Heart left ventricle (tissue), 16 donors: ENCODE measurements at regions not wholly inside any gene's neighbourhood (a gene's known extent, or its start where the extent isn't known, plus 50 kb on each side); places are given as distances from the start of the nearest gene placed in this dataset.

Experiments used
- ATAC-seq, 4 donors: fragments of 200-7000 bp; cut with Tn5 transposase; one replicate each; pipeline ENCODE4 v1.9.1; 2020 to 2022; ENCODE audit warnings: moderate library complexity in 4 of 4, mild to moderate bottlenecking in 3 of 4, moderate number of reproducible peaks in 1 of 4
- DNase-seq, 5 donors: peaks; one replicate each; pipeline ENCODE4 v3.0.0-alpha.2; 2020
- H3K27ac ChIP-seq, 12 donors: fragments of 200-600 bp; sonication (generic) in 4 of 12; one replicate each; pipeline versions ENCODE4 v1.5.0 to v1.8.0; 2016 to 2022; ENCODE audit warnings: mild to moderate bottlenecking in 2 of 12
- H3K27me3 ChIP-seq, 9 donors: fragments of 200-600 bp; sonication (generic) in 2 of 9; one replicate each; pipeline versions ENCODE4 v1.5.1 to v1.8.0; 2016 to 2022; ENCODE audit warnings: mild to moderate bottlenecking in 3 of 9
- H3K36me3 ChIP-seq, 9 donors: fragments of 200-600 bp; sonication (generic) in 2 of 9; one replicate each; pipeline versions ENCODE4 v1.5.0 to v1.8.0; 2018 to 2022; ENCODE audit warnings: mild to moderate bottlenecking in 2 of 9
- H3K4me1 ChIP-seq, 12 donors: fragments of 200-600 bp; sonication (generic) in 4 of 12; one replicate each; pipeline versions ENCODE4 v1.5.0 to v1.8.0; 2016 to 2022; ENCODE audit warnings: mild to moderate bottlenecking in 3 of 12
- H3K4me3 ChIP-seq, 12 donors: fragments of 200-600 bp; sonication (generic) in 4 of 12; one replicate each; pipeline versions ENCODE4 v1.5.0 to v1.8.0; 2017 to 2022; ENCODE audit warnings: mild to moderate bottlenecking in 9 of 12, moderate library complexity in 4 of 12
- H3K9me3 ChIP-seq, 12 donors: fragments of 200-600 bp; sonication (generic) in 4 of 12; one replicate each; pipeline versions ENCODE4 v1.5.0 to v1.8.0; 2016 to 2022; ENCODE audit warnings: mild to moderate bottlenecking in 1 of 12
- CTCF ChIP-seq, 12 donors: fragments of 200-600 bp; sonication (generic) in 4 of 12; IDR thresholded peaks; one replicate each; pipeline versions ENCODE4 v1.5.0 to v1.8.0; 2018 to 2022; ENCODE audit warnings: antibody characterized with exemption in 12 of 12, mild to moderate bottlenecking in 5 of 12
- POLR2A ChIP-seq, 2 donors: fragments of 450-650 bp; IDR thresholded peaks; one replicate each; pipeline ENCODE4 v1.6.1; 2017; ENCODE audit warnings: antibody characterized with exemption in 2 of 2, mild to moderate bottlenecking in 2 of 2, moderate library complexity in 2 of 2
- WGBS, 4 donors: extraction: QIAGEN DNeasy Blood & Tissue Kit in 2 of 4; methylation state at CpG; one replicate each; pipeline versions ENCODE4 v1.1.5 to v1.1.7; 2013 to 2018; 5-methylcytosine and 5-hydroxymethylcytosine counted together
- intact Hi-C, 10 donors: fragments of 100-400 bp; cut with DNase I; formaldehyde crosslinking; loops; one replicate each; pipeline versions ENCODE4 v1.11.1 to v1.14.2; 2022
- donor health status: ischemic (EF 13 %, LVEDD 7.1; RV severe dilation, severe dysfunction).
- donor health status: healthy with polysubstance abuse.
- donor health status: DM: no; HTN: yes; CAD: no.
- donor health status: DM: no; HTN: no; CAD: no.
- donor health status: ischemic (EF 25% LVEDD 6.9; RV normal size, moderate dysfunction).
- donor health status: ischemic (EF 25% LVEDD 5.7; RV mildly dilated, moderate dysfunction).
- donor health status: healthy.
- donor health status: DM: yes; HTN: yes; CAD: no.
- donor health status: ischemic (EF 35%, LVEDD 5.7; RV mildly dilated, moderate dysfunction).
- donor health status: nonischemic (EF 11% LVEDD 7.7; RV severe dilation, severe dysfunction).
- donor health status: DM: yes; HTN: yes; CAD: no.
- donor health status: PGD.
- donor health status: ischemic (EF 29% LVEDD 5.4; RV normal size, mild dysfunction).
- donor health status: nonischemic (EF 23%, LVEDD 6.1; RV moderate dilation, normal function).

- ATAC-seq: no peak
- Histone ChIP-seq H3K36me3 (no peaks in the 10 kb centered on the region), H3K9me3 (peaks cover 0 to 4% (median 0%) of the 10 kb centered on the region in 12 donors), H3K4me3 (no peak overlapping the region), H3K27ac (no peak overlapping the region), H3K4me1 (no peaks in the 10 kb centered on the region), H3K27me3 (peaks cover 0 to 3% (median 0%) of the 10 kb centered on the region in 9 donors)
- intact Hi-C loops: no loop called here
- 59 to 65% (median 62%) methylated on average over 3 of the region's 3 CpGs for WGBS, 4 donors
- TF ChIP-seq CTCF (IDR thresholded peaks at IDR 0.05) (no peak), POLR2A (IDR thresholded peaks at IDR 0.05) (no peak)
- DNase-seq: no peak
These were observed 488.8 kb downstream of the CDK5RAP2 start for GRCh38 chr9:120091206-120091605.

GRCh38 chr9:120080849-120081248, 499.1 kb downstream of the CDK5RAP2 start:
- ATAC-seq: no peak
- intact Hi-C loops: no loop called here
- WGBS, 4 donors: 28 to 40% (median 36%) methylated on average over 8 of the region's 8 CpGs
- H3K36me3 ChIP-seq: no peaks in the 10 kb centered on the region
- no peak overlapping the region for H3K27ac ChIP-seq
- no peak for DNase-seq
- H3K27me3 ChIP-seq: peaks cover 0 to 14% (median 0%) of the 10 kb centered on the region in 9 donors
- peaks cover 0 to 16% (median 6%) of the 10 kb centered on the region in 12 donors for H3K9me3 ChIP-seq
- TF ChIP-seq CTCF (IDR thresholded peaks at IDR 0.05): no peak
- TF ChIP-seq POLR2A (IDR thresholded peaks at IDR 0.05): no peak
- no peak overlapping the region for H3K4me3 ChIP-seq
- H3K4me1 ChIP-seq: no peaks in the 10 kb centered on the region

- Histone ChIP-seq H3K36me3 (no peaks in the 10 kb centered on the region), H3K4me1 (no peaks in the 10 kb centered on the region), H3K9me3 (no peaks in the 10 kb centered on the region), H3K27ac (no peak overlapping the region), H3K27me3 (peaks cover 0 to 14% (median 0%) of the 10 kb centered on the region in 9 donors), H3K4me3 (no peak overlapping the region)
- TF ChIP-seq CTCF (IDR thresholded peaks at IDR 0.05) (no peak), POLR2A (IDR thresholded peaks at IDR 0.05) (no peak)
- 88 to 95% (median 89%) methylated on average over 2 of the region's 2 CpGs for WGBS, 4 donors
- intact Hi-C loops: no loop called here
- DNase-seq (no peak), ATAC-seq (no peak)
These were observed 501.9 kb downstream of the CDK5RAP2 start for GRCh38 chr9:120078112-120078511.

- ATAC-seq: no peak
- Histone ChIP-seq H3K4me1 (no peaks in the 10 kb centered on the region), H3K36me3 (no peaks in the 10 kb centered on the region), H3K27ac (no peak overlapping the region), H3K4me3 (no peak overlapping the region), H3K9me3 (no peaks in the 10 kb centered on the region), H3K27me3 (no peaks in the 10 kb centered on the region)
- no peak for DNase-seq
- intact Hi-C loops: no loop called here
- 61 to 83% (median 73%) methylated on average over 4 of the region's 4 CpGs for WGBS, 4 donors
- TF ChIP-seq CTCF (IDR thresholded peaks at IDR 0.05) (no peak), POLR2A (IDR thresholded peaks at IDR 0.05) (no peak)
These were observed 508.2 kb downstream of the CDK5RAP2 start for GRCh38 chr9:120071760-120072159.
